CD14-positive monocyte (primary cell): ENCODE measurements at regions not wholly inside any gene's neighbourhood (a gene's known extent, or its start where the extent isn't known, plus 50 kb on each side); places are given as distances from the start of the nearest gene placed in this dataset.

Experiments
- DNase-seq, 3 donors: peaks; one replicate each; pipeline ENCODE4 v3.0.0-alpha.2; 2011 to 2022
- H2AFZ ChIP-seq: 2 replicates; pipeline ENCODE4 v1.6.0; 2012; ENCODE audit warnings: mild to moderate bottlenecking, low read depth, low read length, inconsistent platforms; ENCODE audit not compliant: insufficient read depth, poor library complexity, severe bottlenecking
- H3K27ac ChIP-seq, 2 donors: 1 replicate in 1 of 2; 2 replicates in 1 of 2; pipeline ENCODE4 v1.5.1; 2012 to 2013; ENCODE audit warnings: low read length in 2 of 2, control low read depth in 1 of 2, inconsistent platforms in 1 of 2, low read depth in 1 of 2, mild to moderate bottlenecking in 1 of 2
- H3K27me3 ChIP-seq, 2 donors: one replicate each; pipeline versions ENCODE4 v1.6.0 to v1.6.1; 2011 to 2013; ENCODE audit warnings: low read length in 2 of 2; ENCODE audit not compliant: control insufficient read depth in 2 of 2, insufficient read depth in 2 of 2
- H3K36me3 ChIP-seq, 2 donors: replicated peaks in 1 of 2; 1 replicate in 1 of 2; 2 replicates in 1 of 2; pipeline versions ENCODE4 v1.5.1 to v1.6.1; 2012 to 2013; ENCODE audit warnings: low read length in 2 of 2, control low read depth in 1 of 2, inconsistent platforms in 1 of 2, mild to moderate bottlenecking in 1 of 2; ENCODE audit not compliant: insufficient read depth in 2 of 2, control insufficient read depth in 1 of 2
- H3K4me1 ChIP-seq, 2 donors: 1 replicate in 1 of 2; 2 replicates in 1 of 2; pipeline versions ENCODE4 v1.5.1 to v1.6.1; 2012 to 2013; ENCODE audit warnings: low read length in 2 of 2, control low read depth in 1 of 2, inconsistent platforms in 1 of 2, mild to moderate bottlenecking in 1 of 2, moderate library complexity in 1 of 2; ENCODE audit not compliant: insufficient read depth in 2 of 2, control insufficient read depth in 1 of 2
- H3K4me2 ChIP-seq: replicated peaks from 2 replicates; pipeline ENCODE3; 2012; ENCODE audit warnings: low read length, moderate library complexity, mild to moderate bottlenecking; ENCODE audit not compliant: poor library complexity, severe bottlenecking; ENCODE audit errors: extremely low read depth
- H3K4me3 ChIP-seq, 3 experiments: fragments of 200-600 bp in 1 of 3; sonication (generic) in 1 of 3; replicated peaks in 1 of 3; 1 replicate in 2 of 3; 2 replicates in 1 of 3; pipeline ENCODE4 v1.5.1; 2011 to 2013; ENCODE audit warnings: low read length in 3 of 3, mild to moderate bottlenecking in 3 of 3, control low read depth in 2 of 3, low read depth in 2 of 3, inconsistent platforms in 1 of 3, moderate library complexity in 1 of 3
- H3K79me2 ChIP-seq: 2 replicates; pipeline ENCODE4 v1.6.0; 2012; ENCODE audit warnings: mild to moderate bottlenecking, control low read depth, inconsistent platforms, low read length, moderate library complexity; ENCODE audit not compliant: insufficient read depth
- H3K9ac ChIP-seq: 2 replicates; pipeline ENCODE4 v1.6.0; 2017; ENCODE audit warnings: low read length, mild to moderate bottlenecking; ENCODE audit not compliant: insufficient read depth, poor library complexity, severe bottlenecking
- H3K9me3 ChIP-seq, 2 donors: replicated peaks in 1 of 2; 1 replicate in 1 of 2; 2 replicates in 1 of 2; pipeline versions ENCODE4 v1.5.1 to v1.6.1; 2012 to 2013; ENCODE audit warnings: low read length in 2 of 2, control low read depth in 1 of 2; ENCODE audit not compliant: control insufficient read depth in 1 of 2, insufficient read depth in 1 of 2
- H4K20me1 ChIP-seq: 2 replicates; pipeline ENCODE4 v1.6.0; 2012; ENCODE audit warnings: mild to moderate bottlenecking, low read length, control low read depth, moderate library complexity; ENCODE audit not compliant: insufficient read depth
- H3K27ac Mint-ChIP-seq, 7 donors: one replicate each; pipeline ENCODE4 v1.8.0; 2020; ENCODE audit warnings: mild to moderate bottlenecking in 7 of 7, mixed read lengths in 7 of 7, moderate library complexity in 6 of 7, inconsistent platforms in 2 of 7
- H3K27me3 Mint-ChIP-seq, 3 donors: one replicate each; pipeline ENCODE4 v1.8.0; 2021 to 2022; ENCODE audit warnings: low read depth in 3 of 3, mild to moderate bottlenecking in 3 of 3, mixed read lengths in 3 of 3, moderate library complexity in 3 of 3, inconsistent platforms in 1 of 3
- H3K36me3 Mint-ChIP-seq, 2 donors: one replicate each; pipeline ENCODE4 v1.8.0; 2020; ENCODE audit warnings: mixed read lengths in 2 of 2, inconsistent platforms in 1 of 2, mild to moderate bottlenecking in 1 of 2
- H3K4me1 Mint-ChIP-seq: one replicate; pipeline ENCODE4 v1.8.0; 2020; ENCODE audit warnings: mild to moderate bottlenecking, mixed read lengths
- H3K4me3 Mint-ChIP-seq, 2 donors: one replicate each; pipeline ENCODE4 v1.8.0; 2020; ENCODE audit warnings: mild to moderate bottlenecking in 2 of 2, mixed read lengths in 2 of 2, moderate library complexity in 1 of 2
- H3K9me3 Mint-ChIP-seq, 7 donors: one replicate each; pipeline ENCODE4 v1.8.0; 2020 to 2022; ENCODE audit warnings: mixed read lengths in 7 of 7, mild to moderate bottlenecking in 6 of 7, moderate library complexity in 6 of 7, inconsistent platforms in 2 of 7
- WGBS: methylation state at CpG from one replicate; pipeline ENCODE4 v1.1.5; 2013; ENCODE audit warnings: missing lambda C conversion rate; ENCODE audit not compliant: insufficient coverage; 5-methylcytosine and 5-hydroxymethylcytosine counted together
- intact Hi-C, 2 donors: fragments of 100-400 bp; cut with micrococcal nuclease; formaldehyde crosslinking; loops; one replicate each; pipeline versions ENCODE4 v1.15.0 to v1.15.1; 2023
- TF ChIP-seq, protein P1 (sequence below): fragments of 200-600 bp; IDR thresholded peaks from one replicate; pipeline ENCODE4 v1.8.0; 2022; ENCODE audit warnings: antibody characterized with exemption, mild to moderate bottlenecking

GRCh38 chr3:115448851-115449250 is 174.5 kb upstream of the GAP43 start:
- Histone ChIP-seq H2AFZ (no peak overlapping the region), H3K36me3 (no peaks in the 10 kb centered on the region), H3K79me2 (no peaks in the 10 kb centered on the region), H3K4me1 (no peaks in the 10 kb centered on the region), H3K9me3 (no peaks in the 10 kb centered on the region), H3K9ac (no peak overlapping the region), H3K4me2 (no peak overlapping the region), H3K27me3 (no peaks in the 10 kb centered on the region), H4K20me1 (no peaks in the 10 kb centered on the region), H3K27ac (no peak overlapping the region), H3K4me3 (no peak overlapping the region)
- H3K9me3 Mint-ChIP-seq, result peaks cover 0 to 6% (median 2%) of the 10 kb centered on the region in 7 donors
- H3K4me1 Mint-ChIP-seq, result no peaks in the 10 kb centered on the region
- no peak overlapping the region for H3K4me3 Mint-ChIP-seq
- H3K36me3 Mint-ChIP-seq, result no peaks in the 10 kb centered on the region
- intact Hi-C loops, result no loop called here
- no peak overlapping the region for H3K27ac Mint-ChIP-seq
- no peak for DNase-seq
- no CpG with 5 or more reads among the region's 2 CpGs for WGBS
- peaks cover 0 to 2% (median 0%) of the 10 kb centered on the region in 3 donors for H3K27me3 Mint-ChIP-seq
- TF ChIP-seq, protein P1, sequence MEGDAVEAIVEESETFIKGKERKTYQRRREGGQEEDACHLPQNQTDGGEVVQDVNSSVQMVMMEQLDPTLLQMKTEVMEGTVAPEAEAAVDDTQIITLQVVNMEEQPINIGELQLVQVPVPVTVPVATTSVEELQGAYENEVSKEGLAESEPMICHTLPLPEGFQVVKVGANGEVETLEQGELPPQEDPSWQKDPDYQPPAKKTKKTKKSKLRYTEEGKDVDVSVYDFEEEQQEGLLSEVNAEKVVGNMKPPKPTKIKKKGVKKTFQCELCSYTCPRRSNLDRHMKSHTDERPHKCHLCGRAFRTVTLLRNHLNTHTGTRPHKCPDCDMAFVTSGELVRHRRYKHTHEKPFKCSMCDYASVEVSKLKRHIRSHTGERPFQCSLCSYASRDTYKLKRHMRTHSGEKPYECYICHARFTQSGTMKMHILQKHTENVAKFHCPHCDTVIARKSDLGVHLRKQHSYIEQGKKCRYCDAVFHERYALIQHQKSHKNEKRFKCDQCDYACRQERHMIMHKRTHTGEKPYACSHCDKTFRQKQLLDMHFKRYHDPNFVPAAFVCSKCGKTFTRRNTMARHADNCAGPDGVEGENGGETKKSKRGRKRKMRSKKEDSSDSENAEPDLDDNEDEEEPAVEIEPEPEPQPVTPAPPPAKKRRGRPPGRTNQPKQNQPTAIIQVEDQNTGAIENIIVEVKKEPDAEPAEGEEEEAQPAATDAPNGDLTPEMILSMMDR, result no peak

GRCh38 chr3:115450036-115450435 is 173.3 kb upstream of the GAP43 start:
- no peaks in the 10 kb centered on the region for H3K36me3 ChIP-seq
- Mint-ChIP-seq H3K27ac (no peak overlapping the region), H3K9me3 (peaks cover 0 to 6% (median 0%) of the 10 kb centered on the region in 7 donors), H3K27me3 (peaks cover 0 to 2% (median 0%) of the 10 kb centered on the region in 3 donors), H3K4me1 (no peaks in the 10 kb centered on the region), H3K36me3 (no peaks in the 10 kb centered on the region), H3K4me3 (no peak overlapping the region)
- H4K20me1 ChIP-seq, result no peaks in the 10 kb centered on the region
- H3K27me3 ChIP-seq, result no peaks in the 10 kb centered on the region
- DNase-seq, result no peak
- no peak overlapping the region for H3K9ac ChIP-seq
- TF ChIP-seq, protein P1, result no peak
- no peak overlapping the region for H3K27ac ChIP-seq
- H3K79me2 ChIP-seq, result no peaks in the 10 kb centered on the region
- no peak overlapping the region for H3K4me2 ChIP-seq
- H3K9me3 ChIP-seq, result no peaks in the 10 kb centered on the region
- H3K4me1 ChIP-seq, result no peaks in the 10 kb centered on the region
- intact Hi-C loops, result no loop called here
- no peak overlapping the region for H3K4me3 ChIP-seq
- 100% methylated on average over 1 of the region's 4 CpGs for WGBS
- no peak overlapping the region for H2AFZ ChIP-seq
